ENCODE measurements at regions not wholly inside any gene's neighbourhood (a gene's known extent, or its start where the extent isn't known, plus 50 kb on each side); places are given as distances from the start of the nearest gene placed in this dataset.

- TF ChIP-seq CTCF (conservative IDR thresholded peaks at IDR 0.05 in 1 of 2, IDR thresholded peaks at IDR 0.05 in 1 of 2; ENCODE audit: low read depth in 1 of 2, low read length in 2 of 2) = no peak
- no peak for TF ChIP-seq EZH2 (IDR thresholded peaks at IDR 0.05; ENCODE audit: low read length, missing control alignments)
These were observed 131.4 kb downstream of the CHSY1 start for GRCh38 chr15:101120473-101120872.
